HepG2 (cell line): ENCODE measurements at regions not wholly inside any gene's neighbourhood (a gene's known extent, or its start where the extent isn't known, plus 50 kb on each side); places are given as distances from the start of the nearest gene placed in this dataset.
A peak's percentile ranks its signal among the peaks of the same experiment; 100 is the strongest.

ENCODE experiments used
- ATAC-seq: fragments of 200-7000 bp; cut with Tn5 transposase; 3 replicates; pipeline ENCODE4 v1.9.1; 2020; ENCODE audit warnings: mild to moderate bottlenecking, moderate library complexity
- BruUV-seq: library from RNA; stranded (reverse); fragments of 400-500 nt; replicated peaks from 2 replicates; lab custom pipeline; 2021; lab: Mats Ljungman, UMichigan
- CTCF ChIA-PET: fragments of 300-600 bp; formaldehyde crosslinking; extraction: SDS; loops from one replicate; lab custom pipeline; 2021; ENCODE audit warnings: low total read pairs, inconsistent platforms, low intra/inter-chr PET ratio; lab: Yijun Ruan, JAX
- POLR2A ChIA-PET: fragments of 350-600 bp; sonication (Branson Sonifier 250); formaldehyde crosslinking; loops from one replicate; lab custom pipeline; 2020; ENCODE audit warnings: antibody characterized with exemption, inconsistent platforms; lab: Yijun Ruan, JAX
- DNase-seq: peaks from one replicate; pipeline ENCODE4 v3.0.0-alpha.2; 2015; ENCODE audit warnings: low spot score
- FAIRE-seq: peaks from 3 replicates; lab custom pipeline; 2011; peaks lifted over from hg19 to GRCh38; lab: Jason Lieb, UNC
- H2AFZ ChIP-seq: one replicate; pipeline ENCODE4 v1.6.1; 2011; ENCODE audit warnings: low read length, inconsistent platforms
- H3K27ac ChIP-seq: fragments of 300-600 bp; 3 replicates; pipeline ENCODE4 v1.8.0; 2011; ENCODE audit warnings: mixed run types, mild to moderate bottlenecking, mixed read lengths, low read length, inconsistent platforms; ENCODE audit not compliant: insufficient read depth; ENCODE audit errors: extremely low read length
- H3K27me3 ChIP-seq, 2 experiments: fragments of 200-600 bp in 1 of 2; 2 replicates in 1 of 2; 3 replicates in 1 of 2; pipeline versions ENCODE4 v1.6.0 to v1.8.0; 2011; ENCODE audit warnings: low read length in 2 of 2, mild to moderate bottlenecking in 2 of 2, moderate library complexity in 2 of 2, inconsistent platforms in 1 of 2; ENCODE audit not compliant: insufficient read depth in 2 of 2, control insufficient read depth in 1 of 2
- H3K36me3 ChIP-seq, 2 experiments: fragments of 200-600 bp in 1 of 2; replicated peaks in 1 of 2; 2 replicates in 1 of 2; 3 replicates in 1 of 2; pipeline versions ENCODE4 v1.5.1 to v1.8.0; 2011; ENCODE audit warnings: low read length in 2 of 2, inconsistent platforms in 1 of 2; ENCODE audit not compliant: insufficient read depth in 2 of 2, control insufficient read depth in 1 of 2
- H3K4me1 ChIP-seq: 2 replicates; pipeline ENCODE4 v1.5.1; 2012; ENCODE audit warnings: low read length, inconsistent platforms; ENCODE audit not compliant: insufficient read depth
- H3K4me2 ChIP-seq: 2 replicates; pipeline ENCODE4 v1.6.0; 2011; ENCODE audit warnings: low read depth, low read length, inconsistent platforms
- H3K4me3 ChIP-seq, 3 experiments: fragments of 200-600 bp in 1 of 3; sonication (generic), shearing (Covaris generic) in 1 of 3; replicated peaks in 1 of 3; 2 replicates each; pipeline ENCODE4 v1.5.1; 2011 to 2016; ENCODE audit warnings: low read length in 3 of 3, inconsistent platforms in 2 of 3, low read depth in 2 of 3, mild to moderate bottlenecking in 2 of 3, control low read depth in 1 of 3, mixed read lengths in 1 of 3; ENCODE audit not compliant: insufficient read depth in 1 of 3
- H3K79me2 ChIP-seq: one replicate; pipeline ENCODE4 v1.6.1; 2011; ENCODE audit warnings: low read length, inconsistent platforms; ENCODE audit not compliant: insufficient read depth
- H3K9ac ChIP-seq: 2 replicates; pipeline ENCODE4 v1.6.0; 2011; ENCODE audit warnings: mild to moderate bottlenecking, low read depth, low read length, inconsistent platforms; ENCODE audit not compliant: insufficient read depth
- H3K9me3 ChIP-seq: 2 replicates; pipeline ENCODE4 v1.5.1; 2012; ENCODE audit warnings: mild to moderate bottlenecking, low read length
- H4K20me1 ChIP-seq: 2 replicates; pipeline ENCODE4 v1.6.0; 2011; ENCODE audit warnings: inconsistent platforms, mild to moderate bottlenecking, low read length, moderate library complexity; ENCODE audit not compliant: insufficient read depth
- CEBPB ChIP-seq: IDR thresholded peaks from 2 replicates; pipeline ENCODE4 v1.6.1; 2011; ENCODE audit warnings: low read depth, low read length, improper control_type of control experiment, borderline replicate concordance
- CERS6 ChIP-seq: sonication (generic); formaldehyde crosslinking; IDR thresholded peaks from 2 replicates; pipeline ENCODE4 v1.5.0; 2020; ENCODE audit warnings: missing genetic modification reagents
- EZH2 ChIP-seq: conservative IDR thresholded peaks from 2 replicates; pipeline ENCODE4 v1.6.1; 2012; ENCODE audit warnings: mild to moderate bottlenecking, low read depth, low read length, moderate library complexity
- HOMEZ ChIP-seq: IDR thresholded peaks from 2 replicates; pipeline ENCODE4 v1.6.1; 2016; ENCODE audit warnings: low read depth
- MAFF ChIP-seq: IDR thresholded peaks from 2 replicates; pipeline ENCODE4 v1.6.1; 2011; ENCODE audit warnings: low read depth, low read length, improper control_type of control experiment
- MAFK ChIP-seq, 2 experiments: IDR thresholded peaks in 1 of 2; conservative IDR thresholded peaks in 1 of 2; 2 replicates each; pipeline ENCODE4 v1.6.1; 2011; ENCODE audit warnings: improper control_type of control experiment in 2 of 2, low read length in 2 of 2
- MYPOP ChIP-seq: sonication (generic); formaldehyde crosslinking; IDR thresholded peaks from 2 replicates; pipeline ENCODE4 v1.8.1; 2023; ENCODE audit warnings: mild to moderate bottlenecking, moderate library complexity, missing genetic modification reagents
- POLR2AphosphoS2 ChIP-seq: IDR thresholded peaks from 2 replicates; pipeline ENCODE4 v1.6.1; 2011; ENCODE audit warnings: low read depth, low read length, improper control_type of control experiment
- SIX1 ChIP-seq: sonication (generic); formaldehyde crosslinking; IDR thresholded peaks from 2 replicates; pipeline ENCODE4 v1.4.0; 2020; ENCODE audit warnings: missing genetic modification reagents, borderline replicate concordance
- SRSF1 ChIP-seq: fragments of 200-400 bp; formaldehyde crosslinking; optimal IDR thresholded peaks from 2 replicates; pipeline ENCODE3; 2017; ENCODE audit warnings: mild to moderate bottlenecking, low read depth, low read length, moderate library complexity
- ZMYM4 ChIP-seq: sonication (generic); formaldehyde crosslinking; IDR thresholded peaks from 2 replicates; pipeline ENCODE4 v1.8.1; 2023; ENCODE audit warnings: mild to moderate bottlenecking, missing genetic modification reagents
- ZNF180 ChIP-seq: sonication (generic); formaldehyde crosslinking; IDR thresholded peaks from 2 replicates; pipeline ENCODE4 v1.4.0; 2020; ENCODE audit warnings: low read depth, missing genetic modification reagents, borderline replicate concordance
- ZNF441 ChIP-seq: sonication (generic); formaldehyde crosslinking; IDR thresholded peaks from 2 replicates; pipeline ENCODE4 v1.7.0; 2021; ENCODE audit warnings: missing genetic modification reagents, borderline replicate concordance
- ZNF549 ChIP-seq: sonication (generic); formaldehyde crosslinking; IDR thresholded peaks from 2 replicates; pipeline ENCODE4 v1.5.0; 2020; ENCODE audit warnings: missing genetic modification reagents
- ZNF703 ChIP-seq: sonication (generic); formaldehyde crosslinking; IDR thresholded peaks from 2 replicates; pipeline ENCODE4 v1.5.1; 2020; ENCODE audit warnings: missing genetic modification reagents, mild to moderate bottlenecking, moderate library complexity, borderline replicate concordance
- ZSCAN20 ChIP-seq: sonication (generic); formaldehyde crosslinking; IDR thresholded peaks from 2 replicates; pipeline ENCODE4 v1.4.0; 2020; ENCODE audit warnings: missing genetic modification reagents, mild to moderate bottlenecking, borderline replicate concordance
- WGBS: methylation state at CpG from one replicate; pipeline ENCODE4 v1.1.6; 2017; ENCODE audit warnings: low lambda C conversion rate; 5-methylcytosine and 5-hydroxymethylcytosine counted together
- in situ Hi-C: cut with HindIII; loops from 2 replicates; pipeline ENCODE4 v1.10.0; 2017; ENCODE audit warnings: low pct_unique_long_range_greater_than_20kb; ENCODE audit not compliant: extremely low pct_ligation_motif_present
- intact Hi-C: fragments of 100-400 bp; cut with micrococcal nuclease; formaldehyde crosslinking; loops from one replicate; pipeline ENCODE4 v1.10.0; 2022; ENCODE audit not compliant: unreplicated experiment

GRCh38 chr3:84806958-84807357, 151.8 kb upstream of the CADM2 start:
- Histone ChIP-seq H3K4me3 (no peak overlapping the region), H3K27ac (no peak overlapping the region), H4K20me1 (no peaks in the 10 kb centered on the region), H3K27me3 (no peaks in the 10 kb centered on the region), H3K4me2 (no peak overlapping the region), H3K79me2 (no peaks in the 10 kb centered on the region), H3K9me3 (no peaks in the 10 kb centered on the region), H3K36me3 (no peaks in the 10 kb centered on the region), H3K9ac (no peak overlapping the region), H3K4me1 (no peaks in the 10 kb centered on the region), H2AFZ (no peak overlapping the region)
- no peak for ATAC-seq
- ChIA-PET CTCF (no interaction called here), POLR2A (no interaction called here)
- no peak for DNase-seq
- no peak for TF ChIP-seq ZSCAN20 (CRISPR knock-in tag)
- no peak for TF ChIP-seq MYPOP (CRISPR knock-in tag)
- TF ChIP-seq MAFF, result peak; percentile 90
- peak; percentile 85 to 89 for TF ChIP-seq MAFK (conservative IDR thresholded peaks at IDR 0.05 in 1 of 2, IDR thresholded peaks at IDR 0.05 in 1 of 2; ENCODE audit: low read length in 2 of 2)
- in situ Hi-C loops (no loop called here), intact Hi-C loops (no loop called here)
- FAIRE-seq, result no peak
- no TSS peak for BruUV-seq
- WGBS, result 6% methylated on average over 3 of the region's 3 CpGs

- CTCF ChIA-PET, result no interaction called here
- Histone ChIP-seq H2AFZ (no peak overlapping the region), H3K79me2 (no peaks in the 10 kb centered on the region), H3K36me3 (no peaks in the 10 kb centered on the region), H3K4me1 (no peaks in the 10 kb centered on the region), H3K4me3 (no peak overlapping the region), H3K27ac (no peak overlapping the region), H3K4me2 (no peak overlapping the region), H3K27me3 (no peaks in the 10 kb centered on the region), H4K20me1 (no peaks in the 10 kb centered on the region), H3K9me3 (no peaks in the 10 kb centered on the region), H3K9ac (no peak overlapping the region)
- ATAC-seq (no peak), FAIRE-seq (no peak), DNase-seq (no peak)
- intact Hi-C loops (no loop called here), in situ Hi-C loops (no loop called here)
- POLR2A ChIA-PET, result no interaction called here
- no TSS peak for BruUV-seq
- 2% methylated on average over 2 of the region's 2 CpGs for WGBS
- TF ChIP-seq SRSF1 (no peak), ZNF703 (CRISPR knock-in tag) (no peak), EZH2 (no peak), HOMEZ (no peak), ZNF549 (CRISPR knock-in tag) (no peak), ZNF441 (CRISPR knock-in tag) (no peak), ZMYM4 (no peak), POLR2AphosphoS2 (no peak), CEBPB (no peak), CERS6 (CRISPR knock-in tag) (no peak), ZNF180 (CRISPR knock-in tag) (no peak), SIX1 (no peak)
- TF ChIP-seq, all 625 proteins: peak for 0
Measured at GRCh38 chr3:84820126-84820525, 138.7 kb upstream of the CADM2 start.
